WTC11 (cell line): ENCODE measurements at regions not wholly inside any gene's neighbourhood (a gene's known extent, or its start where the extent isn't known, plus 50 kb on each side); places are given as distances from the start of the nearest gene placed in this dataset.

Experiments
- CREB1 ChIP-seq: sonication (generic); formaldehyde crosslinking; IDR thresholded peaks from 2 replicates; pipeline ENCODE4 v1.8.0; 2023; ENCODE audit warnings: mild to moderate bottlenecking, missing genetic modification reagents
- CTCF ChIP-seq: fragments of 200-600 bp; IDR thresholded peaks from 2 replicates; pipeline ENCODE4 v1.8.0; 2022; ENCODE audit warnings: antibody characterized with exemption
- E2F1 ChIP-seq: sonication (generic); formaldehyde crosslinking; IDR thresholded peaks from 2 replicates; pipeline ENCODE4 v1.8.0; 2022; ENCODE audit warnings: mild to moderate bottlenecking, missing genetic modification reagents
- JUN ChIP-seq: sonication (generic); formaldehyde crosslinking; IDR thresholded peaks from 2 replicates; pipeline ENCODE4 v1.8.0; 2023; ENCODE audit warnings: mild to moderate bottlenecking, missing genetic modification reagents
- NR2C2 ChIP-seq: sonication (generic); formaldehyde crosslinking; IDR thresholded peaks from 2 replicates; pipeline ENCODE4 v1.8.0; 2022; ENCODE audit warnings: mild to moderate bottlenecking, missing genetic modification reagents
- SOX15 ChIP-seq: fragments of 250-450 bp; sonication (Bioruptor Pico); IDR thresholded peaks from 2 replicates; pipeline ENCODE4 v1.9.0; 2021; ENCODE audit warnings: mild to moderate bottlenecking
- STAT6 ChIP-seq: sonication (generic); formaldehyde crosslinking; conservative IDR thresholded peaks from 2 replicates; pipeline ENCODE4 v1.8.1; 2023; ENCODE audit warnings: mild to moderate bottlenecking, low read depth, missing genetic modification reagents, moderate library complexity
- TEAD4 ChIP-seq: sonication (generic); formaldehyde crosslinking; IDR thresholded peaks from 2 replicates; pipeline ENCODE4 v1.8.0; 2022; ENCODE audit warnings: mild to moderate bottlenecking, missing genetic modification reagents
- USF2 ChIP-seq: sonication (generic); formaldehyde crosslinking; IDR thresholded peaks from 2 replicates; pipeline ENCODE4 v1.8.1; 2023; ENCODE audit warnings: mild to moderate bottlenecking, missing genetic modification reagents, moderate library complexity
- ZMAT4 ChIP-seq: fragments of 250-450 bp; sonication (Bioruptor Pico); IDR thresholded peaks from 2 replicates; pipeline ENCODE4 v1.9.0; 2021; ENCODE audit warnings: mild to moderate bottlenecking
- ZNF121 ChIP-seq: sonication (generic); formaldehyde crosslinking; IDR thresholded peaks from 2 replicates; pipeline ENCODE4 v1.8.0; 2023; ENCODE audit warnings: missing genetic modification reagents
- ZNF232 ChIP-seq: sonication (generic); formaldehyde crosslinking; IDR thresholded peaks from 2 replicates; pipeline ENCODE4 v1.8.0; 2022; ENCODE audit warnings: mild to moderate bottlenecking, missing genetic modification reagents
- ZNF317 ChIP-seq: sonication (generic); formaldehyde crosslinking; IDR thresholded peaks from 2 replicates; pipeline ENCODE4 v1.8.1; 2023; ENCODE audit warnings: low read depth, mild to moderate bottlenecking, moderate library complexity, missing genetic modification reagents, borderline replicate concordance

- TF ChIP-seq CTCF (no peak), ZNF317 (CRISPR knock-in tag) (no peak), SOX15 (CRISPR knock-in tag) (no peak), USF2 (no peak), STAT6 (CRISPR knock-in tag) (no peak), ZNF121 (CRISPR knock-in tag) (no peak), E2F1 (CRISPR knock-in tag) (no peak), ZNF232 (CRISPR knock-in tag) (no peak), CREB1 (no peak), TEAD4 (CRISPR knock-in tag) (no peak), JUN (CRISPR knock-in tag) (no peak), NR2C2 (CRISPR knock-in tag) (no peak), ZMAT4 (CRISPR knock-in tag) (no peak)
These were observed 247.4 kb upstream of the AR start for GRCh38 chrX:67296395-67296794.
